Stomach smooth muscle (tissue), 2 donors: ENCODE measurements at regions not wholly inside any gene's neighbourhood (a gene's known extent, or its start where the extent isn't known, plus 50 kb on each side); places are given as distances from the start of the nearest gene placed in this dataset.
A peak's percentile ranks its signal among the peaks of the same experiment; 100 is the strongest.
"Not testable (repeated sequence)": the region's sequence is repeated elsewhere in the genome, so short reads cannot be mapped to it uniquely, and the experiment has no call there.

ENCODE experiments used
- H3K27ac ChIP-seq: one replicate; pipeline ENCODE4 v1.7.0; 2013; ENCODE audit warnings: mild to moderate bottlenecking, low read length, inconsistent platforms
- H3K27me3 ChIP-seq, 2 donors: one replicate each; pipeline ENCODE4 v1.7.0; 2013; ENCODE audit warnings: low read length in 2 of 2; ENCODE audit not compliant: insufficient read depth in 2 of 2, control insufficient read depth in 1 of 2
- H3K36me3 ChIP-seq, 2 donors: one replicate each; pipeline ENCODE4 v1.7.0; 2013; ENCODE audit warnings: low read length in 2 of 2; ENCODE audit not compliant: control insufficient read depth in 2 of 2, insufficient read depth in 2 of 2
- H3K4me1 ChIP-seq: one replicate; pipeline ENCODE4 v1.7.0; 2013; ENCODE audit warnings: low read length; ENCODE audit not compliant: control insufficient read depth, insufficient read depth
- H3K4me3 ChIP-seq, 2 donors: one replicate each; pipeline ENCODE4 v1.7.0; 2013; ENCODE audit warnings: low read length in 2 of 2
- H3K9ac ChIP-seq, 2 donors: one replicate each; pipeline ENCODE4 v1.7.0; 2013; ENCODE audit warnings: low read length in 2 of 2, mild to moderate bottlenecking in 1 of 2
- H3K9me3 ChIP-seq, 2 donors: one replicate each; pipeline ENCODE4 v1.7.0; 2013; ENCODE audit warnings: low read length in 2 of 2; ENCODE audit not compliant: control insufficient read depth in 2 of 2
- donor health status: healthy.
- donor health status: Pancreatic carcinoma.

DNA sequence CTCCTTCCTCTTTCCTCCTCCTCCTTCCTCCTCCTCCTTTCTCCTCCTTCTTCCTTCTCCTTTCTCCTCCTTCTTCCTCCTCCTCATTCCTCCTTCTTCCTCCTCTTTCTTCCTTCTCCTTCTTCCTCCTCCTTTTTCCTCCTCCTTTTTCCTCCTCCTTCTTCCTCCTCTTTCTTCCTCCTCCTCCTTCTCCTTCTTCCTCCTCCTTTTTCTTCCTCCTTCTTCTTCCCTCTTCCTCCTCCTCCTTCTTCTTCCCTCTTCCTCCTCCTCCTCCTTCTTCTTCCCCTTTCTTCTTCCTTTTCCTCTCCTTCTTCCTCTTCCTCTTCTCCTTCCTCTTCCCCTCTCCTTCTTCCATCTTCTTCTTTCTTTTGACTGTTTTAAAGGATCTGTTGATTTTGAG is 538.8 kb downstream of the TMEM38B start:
- Histone ChIP-seq H3K9ac (no peak overlapping the region), H3K4me3 (no peak overlapping the region), H3K27me3 (no peaks in the 10 kb centered on the region), H3K9me3 (no peaks in the 10 kb centered on the region), H3K27ac (no peak overlapping the region), H3K4me1 (no peaks in the 10 kb centered on the region), H3K36me3 (no peaks in the 10 kb centered on the region)

DNA sequence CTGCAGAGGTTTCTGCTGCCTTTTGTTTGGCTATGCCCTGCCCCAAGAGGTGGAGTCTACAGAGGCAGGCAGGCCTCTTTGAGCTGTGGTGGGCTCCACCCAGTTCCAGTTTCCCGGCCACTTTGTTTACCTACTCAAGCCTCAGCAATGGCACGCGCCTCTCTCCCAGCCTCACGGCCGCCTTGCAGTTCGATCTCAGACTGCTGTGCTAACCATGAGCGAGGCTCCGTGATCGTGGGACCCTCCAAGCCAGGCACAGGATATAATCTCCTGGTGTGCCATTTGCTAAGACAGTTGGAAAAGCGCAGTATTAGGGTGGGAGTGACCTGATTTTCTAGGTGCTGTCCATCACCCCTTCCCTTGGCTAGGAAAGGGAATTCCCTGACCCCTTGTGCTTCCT is 566.6 kb downstream of the TMEM38B start:
- not testable (repeated sequence) for H3K9me3 ChIP-seq, H3K4me1 ChIP-seq, H3K9ac ChIP-seq, H3K4me3 ChIP-seq, H3K27ac ChIP-seq, H3K36me3 ChIP-seq, H3K27me3 ChIP-seq

DNA sequence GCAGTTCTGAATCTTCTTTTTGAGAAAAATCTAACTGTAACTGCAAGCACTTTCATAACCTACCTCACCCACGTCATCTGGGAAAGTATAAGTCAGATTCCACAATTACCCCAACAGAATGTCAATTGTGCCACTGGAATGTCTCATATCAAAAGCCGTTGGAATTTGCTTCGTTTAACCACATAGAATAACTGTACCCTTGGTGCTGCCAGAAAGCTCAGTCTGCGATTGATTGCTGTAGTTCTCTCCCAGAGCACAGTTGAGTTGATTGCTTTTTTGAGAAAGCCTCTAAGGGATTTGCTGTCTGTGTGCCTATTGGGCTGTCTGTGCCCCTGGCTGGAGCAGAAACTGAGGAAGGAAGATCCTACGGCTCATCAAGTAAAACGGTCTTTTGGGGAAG is 583.6 kb downstream of the TMEM38B start:
- H3K27me3 ChIP-seq: no peaks in the 10 kb centered on the region
- H3K4me1 ChIP-seq: no peaks in the 10 kb centered on the region
- H3K9ac ChIP-seq: no peak overlapping the region
- no peaks in the 10 kb centered on the region for H3K9me3 ChIP-seq
- no peak overlapping the region for H3K4me3 ChIP-seq
- no peak overlapping the region for H3K27ac ChIP-seq
- H3K36me3 ChIP-seq: no peaks in the 10 kb centered on the region

DNA sequence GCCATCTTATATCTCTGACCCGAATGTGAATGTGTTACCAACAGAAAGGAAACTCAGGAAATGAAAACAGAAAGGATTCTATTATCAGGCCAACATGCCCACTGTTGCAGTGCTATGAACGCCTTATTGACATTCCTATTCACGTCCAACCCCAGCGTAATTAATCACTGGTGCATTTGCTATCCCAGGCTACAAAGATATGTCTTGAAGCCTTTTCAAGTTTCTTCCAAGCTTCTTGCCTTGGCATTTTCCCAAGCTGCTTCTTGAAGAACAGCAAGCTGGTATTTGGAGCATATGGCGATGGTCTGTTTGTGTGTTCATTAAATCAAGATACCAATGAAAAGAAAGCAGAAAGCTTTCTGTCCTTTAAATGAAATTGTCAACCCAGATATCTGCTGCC is 579.2 kb upstream of the ZNF462 start:
- Histone ChIP-seq H3K36me3 (no peaks in the 10 kb centered on the region), H3K9ac (no peak overlapping the region), H3K9me3 (no peaks in the 10 kb centered on the region), H3K4me1 (peaks cover 2% of the 10 kb centered on the region), H3K4me3 (no peak overlapping the region), H3K27me3 (no peaks in the 10 kb centered on the region), H3K27ac (no peak overlapping the region)

DNA sequence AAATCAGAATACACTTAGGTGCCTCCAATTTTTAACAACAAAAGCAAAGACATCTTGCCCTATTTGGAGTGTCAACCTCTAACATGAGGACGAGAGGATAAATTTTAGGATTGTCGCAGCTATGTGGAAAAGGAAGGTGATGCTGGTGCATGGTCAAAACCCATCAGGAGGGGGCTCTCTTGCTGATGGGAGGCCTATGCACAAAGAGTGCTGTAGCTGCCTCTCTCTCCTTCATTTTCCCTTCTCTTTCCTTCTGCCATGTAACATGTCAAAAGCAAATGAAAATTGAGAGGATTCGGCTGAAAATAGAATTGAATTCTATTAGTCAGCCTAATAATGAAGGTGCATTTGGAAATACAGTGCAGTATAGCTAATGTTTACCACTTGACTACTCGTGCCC is 578.7 kb upstream of the ZNF462 start:
- no peak overlapping the region for H3K27ac ChIP-seq
- no peak overlapping the region for H3K9ac ChIP-seq
- H3K4me3 ChIP-seq: no peak overlapping the region
- no peaks in the 10 kb centered on the region for H3K27me3 ChIP-seq
- no peaks in the 10 kb centered on the region for H3K36me3 ChIP-seq
- H3K4me1 ChIP-seq: peaks cover 2% of the 10 kb centered on the region
- H3K9me3 ChIP-seq: no peaks in the 10 kb centered on the region

DNA sequence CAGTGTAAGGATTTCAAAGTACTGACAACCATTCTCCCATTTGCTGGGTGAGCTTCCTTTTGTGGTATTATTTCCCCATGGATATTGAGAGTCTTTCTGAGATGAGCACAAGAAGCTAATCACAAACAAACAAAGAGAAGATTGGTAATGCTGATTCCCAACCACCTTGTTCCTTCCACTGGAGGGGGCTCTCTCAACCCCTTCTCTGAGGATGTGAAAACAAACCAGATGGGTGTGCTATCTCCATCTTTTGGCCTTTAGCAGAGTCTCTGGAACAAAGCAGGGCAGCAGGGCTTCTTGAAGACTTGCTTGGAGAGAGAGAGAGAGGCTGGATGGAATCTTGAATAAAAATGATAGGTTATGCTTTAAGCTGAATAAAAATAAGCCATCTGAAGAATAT is 576.7 kb upstream of the ZNF462 start:
- Histone ChIP-seq H3K27me3 (no peaks in the 10 kb centered on the region), H3K9me3 (no peaks in the 10 kb centered on the region), H3K4me3 (no peak overlapping the region), H3K4me1 (peaks cover 2% of the 10 kb centered on the region), H3K36me3 (no peaks in the 10 kb centered on the region), H3K27ac (no peak overlapping the region), H3K9ac (no peak overlapping the region)

DNA sequence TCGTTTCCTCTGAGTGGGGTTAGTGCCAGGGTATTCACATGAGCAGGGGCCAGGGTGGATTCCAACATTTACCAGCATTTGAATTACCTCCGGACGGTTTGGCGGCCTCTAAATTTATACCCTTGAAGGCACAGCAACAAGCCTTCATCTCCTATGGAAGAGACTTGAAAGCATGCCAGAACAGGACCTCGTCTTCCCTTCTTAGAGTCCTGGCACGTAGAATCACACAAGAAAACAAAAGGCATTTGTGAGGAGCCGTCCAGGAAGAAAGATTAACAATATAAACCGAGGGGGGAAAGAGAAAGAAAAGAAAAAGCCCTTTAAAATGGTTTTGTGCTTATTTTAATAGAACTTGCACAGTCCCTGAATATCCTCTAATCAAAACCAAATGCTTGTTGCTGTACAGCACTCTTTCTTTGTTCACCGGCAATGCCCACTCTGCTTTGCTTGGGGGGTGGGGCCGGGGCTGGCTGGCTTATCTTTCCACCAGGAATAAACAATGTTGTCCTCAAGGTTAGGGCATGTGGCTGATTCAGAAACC is 575.8 kb upstream of the ZNF462 start:
- peak overlapping the region in 1 of 2 donors; percentile 38 for H3K9ac ChIP-seq

DNA sequence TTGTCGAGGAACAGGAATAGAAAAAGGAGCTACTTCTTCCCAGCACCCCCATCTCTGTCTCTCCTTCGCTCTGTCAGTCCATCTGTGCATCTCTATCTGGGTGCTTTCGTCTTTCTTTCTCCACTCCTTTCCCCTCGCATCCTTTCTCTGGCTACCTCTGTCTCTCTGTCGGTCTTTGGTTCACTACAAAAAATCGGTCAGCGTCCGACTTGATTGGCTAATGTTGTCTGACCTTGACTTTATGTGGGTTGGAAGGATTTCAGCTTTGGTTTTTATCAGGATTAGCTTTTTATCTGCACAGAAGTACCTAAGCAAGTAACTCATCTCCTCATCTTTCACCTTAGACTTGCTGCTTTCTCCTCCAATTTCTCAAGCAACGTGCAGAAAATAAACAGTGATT is 575.2 kb upstream of the ZNF462 start:
- peaks cover 2% of the 10 kb centered on the region for H3K4me1 ChIP-seq
- no peaks in the 10 kb centered on the region for H3K9me3 ChIP-seq
- no peaks in the 10 kb centered on the region for H3K27me3 ChIP-seq
- H3K4me3 ChIP-seq: peak overlapping the region in 1 of 2 donors; percentile 66
- no peak overlapping the region for H3K9ac ChIP-seq
- H3K27ac ChIP-seq: no peak overlapping the region
- H3K36me3 ChIP-seq: no peaks in the 10 kb centered on the region

More for the DNA sequence above, 575.8 kb upstream of the ZNF462 start:
- no peaks in the 10 kb centered on the region for H3K36me3 ChIP-seq
- H3K27me3 ChIP-seq: no peaks in the 10 kb centered on the region
- peaks cover 2% of the 10 kb centered on the region for H3K4me1 ChIP-seq
- H3K27ac ChIP-seq: peak overlapping the region; percentile 32
- no peaks in the 10 kb centered on the region for H3K9me3 ChIP-seq
- H3K4me3 ChIP-seq: peak overlapping the region; percentile 42 to 66

DNA sequence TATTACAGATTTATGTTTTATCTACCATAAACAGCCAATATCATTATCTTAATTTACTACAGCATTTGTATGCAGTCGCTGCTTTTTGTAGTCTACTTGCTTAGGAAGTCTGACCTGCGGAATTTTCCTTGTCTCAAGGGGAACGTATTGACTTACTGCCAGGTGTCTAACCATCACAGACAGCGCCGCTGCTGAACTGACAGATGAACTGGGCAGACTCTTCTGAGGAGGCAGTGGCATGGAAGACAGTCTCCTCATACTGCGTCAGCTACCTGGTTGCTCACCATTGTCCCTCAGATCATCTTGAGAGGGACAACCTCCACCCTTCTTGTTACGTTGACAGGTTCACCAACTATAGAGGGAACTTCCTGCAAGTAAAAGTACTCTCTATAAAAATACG is 574.3 kb upstream of the ZNF462 start:
- no peak overlapping the region for H3K9ac ChIP-seq

DNA sequence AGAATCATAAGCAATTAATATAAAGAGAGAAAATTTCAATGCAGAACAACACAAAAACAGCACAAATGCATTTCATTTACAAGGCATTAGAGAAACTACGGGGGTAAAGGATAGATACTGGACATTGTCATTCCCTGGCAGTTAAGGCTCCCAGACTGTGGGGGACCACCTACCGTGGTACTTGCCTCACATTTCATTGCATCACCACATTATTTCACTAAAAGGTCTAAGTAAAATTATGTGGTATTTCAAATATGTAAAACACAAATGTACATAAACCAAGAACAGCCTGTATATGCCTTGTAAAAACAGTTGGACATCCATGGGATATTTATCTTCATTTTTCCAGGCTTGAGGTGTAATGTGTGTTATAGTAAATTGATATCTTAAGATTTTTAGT is 571.2 kb upstream of the ZNF462 start:
- Histone ChIP-seq H3K9me3 (no peaks in the 10 kb centered on the region), H3K36me3 (no peaks in the 10 kb centered on the region), H3K4me1 (no peaks in the 10 kb centered on the region), H3K9ac (no peak overlapping the region), H3K27ac (no peak overlapping the region), H3K27me3 (no peaks in the 10 kb centered on the region), H3K4me3 (no peak overlapping the region)

More for the DNA sequence above, 574.3 kb upstream of the ZNF462 start:
- no peak overlapping the region for H3K4me3 ChIP-seq
- H3K4me1 ChIP-seq: peaks cover 2% of the 10 kb centered on the region
- H3K36me3 ChIP-seq: no peaks in the 10 kb centered on the region
- no peak overlapping the region for H3K27ac ChIP-seq
- H3K27me3 ChIP-seq: no peaks in the 10 kb centered on the region
- H3K9me3 ChIP-seq: no peaks in the 10 kb centered on the region

DNA sequence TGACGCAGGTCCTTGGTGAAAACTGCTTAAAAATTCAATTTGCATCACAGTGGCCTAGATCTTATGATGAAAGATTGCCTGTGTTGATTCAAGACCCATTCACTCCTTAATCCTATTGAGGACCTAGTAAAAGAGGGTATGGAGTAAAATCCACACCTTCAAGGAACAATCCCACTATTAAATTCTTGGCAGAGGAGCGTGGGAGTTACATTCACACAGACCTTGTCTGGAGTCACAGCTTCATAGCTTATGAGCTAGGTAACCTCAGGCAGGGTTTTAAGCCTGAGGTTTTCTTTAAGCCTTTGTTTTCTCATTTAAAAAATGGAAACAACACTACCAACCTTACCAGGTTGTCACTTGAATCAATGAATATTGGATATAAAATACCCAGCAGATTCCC is 566.5 kb upstream of the ZNF462 start:
- Histone ChIP-seq H3K4me1 (no peaks in the 10 kb centered on the region), H3K27me3 (no peaks in the 10 kb centered on the region), H3K4me3 (no peak overlapping the region), H3K9me3 (no peaks in the 10 kb centered on the region), H3K36me3 (no peaks in the 10 kb centered on the region), H3K9ac (no peak overlapping the region), H3K27ac (no peak overlapping the region)
